Central memory CD8-positive, alpha-beta T cell (primary cell): ENCODE measurements at regions not wholly inside any gene's neighbourhood (a gene's known extent, or its start where the extent isn't known, plus 50 kb on each side); places are given as distances from the start of the nearest gene placed in this dataset.

Experiments used
- ATAC-seq: fragments of 150-1000 bp; cut with Tn5 transposase; replicated peaks from 2 replicates; pipeline ENCODE4 v1.10.0; 2022; ENCODE audit warnings: mild to moderate bottlenecking, moderate FRiP score, moderate number of reproducible peaks; ENCODE audit not compliant: poor library complexity, severe bottlenecking; ENCODE audit errors: extremely low read depth
- DNase-seq, 2 donors: peaks; one replicate each; pipeline ENCODE4 v3.0.0; 2021; ENCODE audit warnings: low spot score in 2 of 2
- H3K27ac Mint-ChIP-seq: one replicate; pipeline ENCODE4 v1.8.0; 2022; ENCODE audit warnings: low read depth, mild to moderate bottlenecking, moderate library complexity, mixed read lengths
- H3K27me3 Mint-ChIP-seq: one replicate; pipeline ENCODE4 v1.8.0; 2022; ENCODE audit warnings: mixed read lengths
- H3K36me3 Mint-ChIP-seq: one replicate; pipeline ENCODE4 v1.8.0; 2022; ENCODE audit warnings: mild to moderate bottlenecking, moderate library complexity, mixed read lengths; ENCODE audit not compliant: insufficient read depth
- H3K4me1 Mint-ChIP-seq: one replicate; pipeline ENCODE4 v1.8.0; 2022; ENCODE audit warnings: mixed read lengths
- H3K4me3 Mint-ChIP-seq: one replicate; pipeline ENCODE4 v1.8.0; 2022; ENCODE audit warnings: mild to moderate bottlenecking, moderate library complexity, mixed read lengths
- H3K9me3 Mint-ChIP-seq: one replicate; pipeline ENCODE4 v1.8.0; 2022; ENCODE audit warnings: mixed read lengths

DNA sequence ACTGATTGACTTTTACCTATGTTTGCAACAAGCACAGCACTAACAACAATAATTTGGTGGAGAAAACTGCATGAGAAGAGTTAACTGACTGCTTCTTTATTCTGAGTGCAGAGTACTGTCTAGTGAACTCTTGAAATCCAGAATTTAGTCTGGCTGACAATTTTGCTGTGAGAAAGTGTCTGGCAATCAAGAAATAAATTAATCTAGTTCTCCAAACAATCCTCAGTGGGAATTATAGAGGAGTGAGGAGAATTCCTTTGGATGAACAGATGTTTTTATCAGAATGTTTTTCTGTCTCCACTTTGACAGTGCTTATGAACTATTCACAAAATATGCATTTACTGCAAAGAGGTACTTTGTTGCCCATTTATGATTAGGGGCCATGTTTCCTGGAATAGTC is 694.9 kb upstream of the LRRN3 start:
- no peaks in the 10 kb centered on the region for H3K27me3 Mint-ChIP-seq
- H3K9me3 Mint-ChIP-seq, result no peaks in the 10 kb centered on the region
- H3K4me1 Mint-ChIP-seq, result no peaks in the 10 kb centered on the region
- ATAC-seq (no peak), DNase-seq (no peak)
- H3K27ac Mint-ChIP-seq, result no peak overlapping the region
- no peaks in the 10 kb centered on the region for H3K36me3 Mint-ChIP-seq
- H3K4me3 Mint-ChIP-seq, result no peak overlapping the region

DNA sequence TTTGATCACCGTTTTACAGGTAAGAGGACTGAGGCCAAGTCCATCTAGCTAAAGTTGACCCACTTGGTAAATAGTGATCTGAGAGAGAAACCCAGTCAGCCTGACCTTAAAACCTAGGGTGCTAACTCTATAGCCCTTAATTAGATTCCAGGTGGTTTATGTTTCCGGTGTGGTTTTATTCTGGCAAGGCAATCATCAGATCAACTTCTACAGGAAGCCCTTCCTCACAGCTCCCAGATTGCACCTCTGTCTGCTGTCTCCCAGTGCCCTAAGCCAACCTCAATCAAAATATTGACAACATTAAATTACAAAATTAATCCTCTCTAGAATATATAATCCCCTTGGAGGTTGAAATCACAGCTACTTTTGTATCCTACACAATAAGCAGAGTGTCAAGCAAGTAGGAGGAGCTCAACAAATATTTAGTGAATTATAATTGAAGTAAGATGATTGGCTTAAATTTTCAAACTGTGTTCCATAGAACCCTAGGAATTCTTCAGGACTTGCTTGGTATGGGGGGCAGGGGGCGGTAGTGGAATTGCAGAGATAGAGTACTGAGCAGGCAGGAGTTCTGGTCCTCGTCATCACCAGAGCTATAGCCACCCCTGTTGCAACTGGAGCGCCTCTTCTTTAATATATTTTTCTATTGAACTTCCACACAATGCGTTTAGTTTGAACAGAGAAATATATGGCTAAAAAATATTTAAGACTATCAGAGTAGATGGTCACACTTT is 692.8 kb upstream of the LRRN3 start:
- Mint-ChIP-seq H3K4me3 (no peak overlapping the region), H3K9me3 (no peaks in the 10 kb centered on the region), H3K36me3 (no peaks in the 10 kb centered on the region), H3K27ac (no peak overlapping the region), H3K4me1 (no peaks in the 10 kb centered on the region), H3K27me3 (no peaks in the 10 kb centered on the region)
- no peak for ATAC-seq
- DNase-seq, result no peak

DNA sequence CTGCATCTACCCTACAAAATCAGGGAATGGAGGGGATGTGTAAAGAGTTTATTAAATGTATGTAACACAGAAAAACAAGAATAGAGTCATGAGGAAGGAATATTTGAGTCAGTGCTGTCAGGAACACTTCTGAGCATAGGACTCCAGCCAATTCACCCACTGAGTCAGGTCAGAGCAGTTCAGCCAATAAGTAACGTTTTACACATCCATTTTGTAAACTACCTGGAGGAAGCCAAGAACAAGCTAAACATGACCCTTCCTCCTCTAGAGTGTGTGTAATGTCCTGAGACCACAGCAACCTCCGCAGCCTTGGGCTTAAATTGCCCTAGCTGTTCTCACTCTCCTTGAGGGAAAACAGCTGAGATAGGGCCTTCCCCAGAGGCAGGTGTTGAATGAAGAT is 691.5 kb upstream of the LRRN3 start:
- no peak for ATAC-seq
- H3K27me3 Mint-ChIP-seq, result no peaks in the 10 kb centered on the region
- H3K27ac Mint-ChIP-seq, result no peak overlapping the region
- H3K36me3 Mint-ChIP-seq, result no peaks in the 10 kb centered on the region
- H3K9me3 Mint-ChIP-seq, result no peaks in the 10 kb centered on the region
- no peak overlapping the region for H3K4me3 Mint-ChIP-seq
- H3K4me1 Mint-ChIP-seq, result no peaks in the 10 kb centered on the region
- DNase-seq, result no peak

DNA sequence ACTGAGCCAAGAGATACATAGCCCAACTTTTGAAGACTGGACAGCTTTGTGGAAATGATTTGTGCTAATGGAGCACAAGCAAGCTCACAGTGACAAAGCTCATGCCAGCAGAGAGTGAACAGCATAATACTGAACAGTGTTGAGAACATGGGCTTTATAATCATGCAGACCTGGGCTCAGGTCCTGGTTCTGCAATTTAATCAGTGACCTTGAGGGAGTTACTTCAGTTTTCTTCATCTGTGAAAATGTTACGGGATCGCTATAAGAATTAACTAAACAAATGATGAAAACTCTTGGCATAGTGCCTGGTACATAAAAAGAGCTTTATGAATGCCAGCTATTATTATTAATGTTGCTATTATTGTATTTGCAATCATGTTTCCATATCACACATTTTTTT is 690.5 kb upstream of the LRRN3 start:
- DNase-seq (no peak), ATAC-seq (no peak)
- no peak overlapping the region for H3K4me3 Mint-ChIP-seq
- no peaks in the 10 kb centered on the region for H3K36me3 Mint-ChIP-seq
- H3K27ac Mint-ChIP-seq, result no peak overlapping the region
- no peaks in the 10 kb centered on the region for H3K4me1 Mint-ChIP-seq
- no peaks in the 10 kb centered on the region for H3K27me3 Mint-ChIP-seq
- no peaks in the 10 kb centered on the region for H3K9me3 Mint-ChIP-seq

DNA sequence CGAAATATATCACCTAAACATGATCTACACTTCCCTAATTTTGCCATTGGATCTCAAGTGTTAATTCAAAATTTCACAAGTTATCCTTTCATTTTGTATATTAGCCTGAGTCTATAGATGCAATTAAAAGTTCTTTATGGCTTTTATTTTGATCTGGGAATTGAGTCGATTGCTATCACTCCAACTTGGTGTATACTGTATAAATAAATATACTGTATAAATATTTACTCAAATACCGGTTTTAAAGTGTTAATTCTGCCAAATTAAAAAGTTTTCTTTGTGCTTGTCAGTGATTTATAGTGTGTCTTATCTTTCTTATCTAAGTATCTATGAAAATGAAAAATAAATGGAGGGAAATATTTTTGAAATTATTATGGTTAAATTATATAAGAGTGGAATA is 683.7 kb upstream of the LRRN3 start:
- Mint-ChIP-seq H3K27me3 (no peaks in the 10 kb centered on the region), H3K9me3 (peaks cover 4% of the 10 kb centered on the region), H3K36me3 (no peaks in the 10 kb centered on the region), H3K4me3 (no peak overlapping the region), H3K4me1 (no peaks in the 10 kb centered on the region), H3K27ac (no peak overlapping the region)
- ATAC-seq, result no peak
- DNase-seq, result no peak

DNA sequence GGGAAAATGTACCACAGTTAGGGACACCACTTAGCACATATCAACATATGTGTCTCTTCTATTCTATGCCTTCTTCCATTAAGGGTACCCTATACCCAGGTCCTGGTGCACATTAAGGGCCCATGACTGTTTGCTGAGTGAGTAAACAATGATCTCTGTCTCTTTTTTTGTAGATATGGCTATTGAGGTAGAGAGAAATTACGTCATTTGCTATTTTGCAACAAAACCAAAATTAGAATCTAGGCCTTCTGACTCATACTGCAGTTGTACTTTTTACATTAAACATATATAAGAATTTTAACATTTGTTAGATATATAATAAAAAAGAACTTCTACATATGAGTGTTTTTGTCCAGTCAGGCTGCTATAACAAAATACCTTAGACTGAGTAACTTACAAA is 683.2 kb upstream of the LRRN3 start:
- Mint-ChIP-seq H3K27me3 (no peaks in the 10 kb centered on the region), H3K9me3 (peaks cover 4% of the 10 kb centered on the region), H3K27ac (no peak overlapping the region), H3K36me3 (no peaks in the 10 kb centered on the region), H3K4me1 (no peaks in the 10 kb centered on the region), H3K4me3 (no peak overlapping the region)
- ATAC-seq (no peak), DNase-seq (no peak)

DNA sequence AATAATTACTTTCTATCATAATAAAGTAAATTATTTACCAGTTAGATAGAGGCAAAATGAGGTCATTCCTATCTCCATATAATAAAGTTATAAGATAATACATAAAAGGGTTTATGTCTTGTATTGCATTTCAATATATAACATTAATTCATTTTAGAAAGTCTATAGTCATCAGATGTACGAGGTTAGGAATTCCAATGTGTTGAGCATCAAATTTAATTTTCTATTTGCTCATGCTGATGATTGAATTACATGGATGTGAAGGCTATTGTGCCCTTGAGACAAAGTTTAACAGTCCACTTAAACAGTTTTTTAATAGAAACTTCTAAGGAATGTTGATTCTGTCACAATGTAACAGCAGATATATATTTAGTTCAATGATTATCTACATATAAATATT is 678.3 kb upstream of the LRRN3 start:
- Mint-ChIP-seq H3K27me3 (no peaks in the 10 kb centered on the region), H3K27ac (no peak overlapping the region), H3K4me1 (no peaks in the 10 kb centered on the region), H3K9me3 (peaks cover 14% of the 10 kb centered on the region), H3K4me3 (no peak overlapping the region), H3K36me3 (no peaks in the 10 kb centered on the region)
- no peak for DNase-seq
- no peak for ATAC-seq

DNA sequence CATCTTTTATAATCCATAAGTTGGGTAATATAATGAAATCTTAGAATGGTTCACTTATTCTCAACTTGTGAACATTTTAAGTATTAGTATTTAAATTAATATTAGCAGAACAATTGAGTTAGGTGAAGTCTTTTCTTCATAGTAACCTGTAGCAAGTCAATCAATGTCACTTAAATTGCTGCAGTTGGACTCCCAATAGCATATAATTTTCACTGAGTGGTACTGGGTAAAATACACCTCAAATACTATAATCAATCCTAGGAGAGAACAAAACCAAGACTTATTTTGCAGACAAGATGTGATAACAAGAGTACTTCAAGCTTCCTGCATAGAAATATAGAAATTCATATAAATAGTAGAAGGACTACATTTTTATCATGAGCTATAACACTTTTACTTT is 677.9 kb upstream of the LRRN3 start:
- Mint-ChIP-seq H3K4me1 (no peaks in the 10 kb centered on the region), H3K27ac (no peak overlapping the region), H3K9me3 (peaks cover 14% of the 10 kb centered on the region), H3K36me3 (no peaks in the 10 kb centered on the region), H3K4me3 (no peak overlapping the region), H3K27me3 (no peaks in the 10 kb centered on the region)
- ATAC-seq (no peak), DNase-seq (no peak)

DNA sequence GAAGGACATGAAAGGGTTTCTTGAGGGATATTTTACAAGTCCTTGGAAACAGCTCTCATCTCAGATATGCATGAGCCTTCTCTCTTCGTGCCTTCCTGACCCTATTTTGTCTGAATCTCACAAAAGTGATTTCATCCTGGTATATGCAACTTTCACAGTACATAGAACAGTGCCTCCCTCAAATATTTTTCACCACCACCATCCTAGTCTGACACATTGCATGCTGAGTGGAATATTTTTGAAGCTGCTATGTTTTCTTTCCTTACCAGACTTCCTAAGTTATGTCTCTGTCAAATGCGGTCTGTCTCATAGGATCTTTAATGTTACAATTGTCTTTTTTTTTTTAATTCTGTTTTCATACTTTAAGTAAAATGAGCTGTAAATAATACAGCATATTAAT is 673.3 kb upstream of the LRRN3 start:
- Mint-ChIP-seq H3K4me3 (no peak overlapping the region), H3K27me3 (no peaks in the 10 kb centered on the region), H3K27ac (no peak overlapping the region), H3K36me3 (no peaks in the 10 kb centered on the region), H3K9me3 (peaks cover 14% of the 10 kb centered on the region), H3K4me1 (no peaks in the 10 kb centered on the region)
- ATAC-seq (no peak), DNase-seq (no peak)

DNA sequence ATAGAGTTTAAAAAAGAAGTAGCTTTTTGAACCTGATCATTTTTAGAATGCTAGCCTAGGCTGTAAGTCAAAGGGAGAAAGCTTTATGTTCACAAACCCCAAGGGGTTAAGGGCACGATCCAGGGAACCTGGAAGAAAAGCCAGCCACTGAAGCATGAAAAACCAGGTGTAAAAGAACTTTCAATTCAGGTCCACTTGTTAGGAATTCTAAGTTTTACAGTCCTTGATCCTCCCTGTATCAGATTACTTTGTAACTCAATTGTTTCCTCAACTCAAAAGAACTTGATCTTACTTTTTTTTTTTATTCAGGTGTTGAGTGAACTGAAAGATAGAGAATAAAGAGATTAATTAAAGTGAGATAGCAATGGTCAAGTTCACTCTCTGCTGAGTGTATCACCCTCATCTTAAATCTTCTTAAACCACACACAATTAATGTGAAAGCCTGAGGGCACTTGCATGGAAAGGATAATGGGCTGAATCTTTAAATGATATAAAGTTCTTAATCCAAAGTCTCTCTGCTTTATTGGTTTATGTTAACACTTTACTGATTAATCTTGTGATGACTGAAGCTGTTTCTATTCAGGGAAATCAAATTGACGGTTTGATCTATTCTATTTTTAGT is 672.2 kb upstream of the LRRN3 start:
- Mint-ChIP-seq H3K36me3 (no peaks in the 10 kb centered on the region), H3K27me3 (no peaks in the 10 kb centered on the region), H3K9me3 (peaks cover 20% of the 10 kb centered on the region), H3K4me3 (no peak overlapping the region), H3K27ac (no peak overlapping the region), H3K4me1 (no peaks in the 10 kb centered on the region)
- DNase-seq (no peak), ATAC-seq (no peak)

DNA sequence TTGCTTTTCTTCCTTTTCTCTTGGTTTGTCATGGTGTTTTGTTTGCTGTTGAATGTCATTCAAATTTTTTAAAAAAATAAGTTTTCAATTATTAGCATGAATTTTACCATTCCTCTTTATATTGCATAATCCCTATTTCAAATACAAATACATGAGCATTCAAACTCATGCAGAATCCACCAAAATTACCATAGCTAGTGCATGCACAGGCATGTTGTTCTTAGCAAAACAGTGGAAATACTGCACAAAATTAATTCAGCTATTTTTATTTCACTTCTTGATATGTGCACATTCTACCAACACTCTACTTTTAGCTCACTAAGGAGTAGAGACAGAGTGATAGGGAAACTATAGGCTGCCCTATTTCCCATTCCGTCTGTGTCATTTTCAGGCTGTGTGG is 670.1 kb upstream of the LRRN3 start:
- Mint-ChIP-seq H3K9me3 (peaks cover 27% of the 10 kb centered on the region), H3K36me3 (no peaks in the 10 kb centered on the region), H3K4me3 (no peak overlapping the region), H3K27me3 (no peaks in the 10 kb centered on the region), H3K27ac (no peak overlapping the region), H3K4me1 (no peaks in the 10 kb centered on the region)
- ATAC-seq (no peak), DNase-seq (no peak)

DNA sequence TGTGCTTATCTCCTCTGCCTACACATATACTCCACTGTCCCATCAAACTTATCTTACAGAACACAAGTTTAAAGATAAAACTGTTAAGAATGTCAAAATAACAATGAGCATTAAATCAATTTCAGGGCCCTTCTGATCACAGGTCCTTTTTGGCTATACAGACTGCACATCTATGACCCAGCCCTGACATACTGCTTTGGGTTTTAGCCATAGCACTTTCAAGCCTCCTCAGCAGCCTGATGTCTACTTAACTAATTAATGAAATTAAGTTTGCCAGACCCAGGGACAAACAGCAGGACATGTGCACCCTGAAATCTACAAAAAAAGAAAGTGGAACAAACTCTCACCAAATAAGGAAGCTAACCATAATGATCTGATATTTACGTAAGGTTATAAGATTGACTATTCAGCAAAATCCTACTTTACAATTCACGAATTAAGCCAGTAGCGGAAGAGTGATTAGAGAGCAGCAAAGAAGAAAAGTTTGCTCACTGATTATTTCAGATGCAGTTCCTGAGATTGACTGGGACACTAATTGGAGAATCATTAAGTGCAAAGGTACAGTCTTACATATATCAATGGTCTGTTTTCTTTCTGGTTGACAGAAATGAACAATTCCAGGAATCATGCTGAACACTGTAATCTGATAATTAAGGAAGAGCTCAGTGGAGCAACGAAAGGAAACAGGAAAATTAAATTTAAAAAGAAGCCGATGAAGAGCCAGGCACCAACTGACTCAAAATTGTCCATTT is 669.3 kb upstream of the LRRN3 start:
- DNase-seq (no peak), ATAC-seq (no peak)
- H3K4me3 Mint-ChIP-seq, result no peak overlapping the region
- H3K27ac Mint-ChIP-seq, result no peak overlapping the region
- no peaks in the 10 kb centered on the region for H3K4me1 Mint-ChIP-seq
- peaks cover 23% of the 10 kb centered on the region for H3K9me3 Mint-ChIP-seq
- H3K36me3 Mint-ChIP-seq, result no peaks in the 10 kb centered on the region
- no peaks in the 10 kb centered on the region for H3K27me3 Mint-ChIP-seq

DNA sequence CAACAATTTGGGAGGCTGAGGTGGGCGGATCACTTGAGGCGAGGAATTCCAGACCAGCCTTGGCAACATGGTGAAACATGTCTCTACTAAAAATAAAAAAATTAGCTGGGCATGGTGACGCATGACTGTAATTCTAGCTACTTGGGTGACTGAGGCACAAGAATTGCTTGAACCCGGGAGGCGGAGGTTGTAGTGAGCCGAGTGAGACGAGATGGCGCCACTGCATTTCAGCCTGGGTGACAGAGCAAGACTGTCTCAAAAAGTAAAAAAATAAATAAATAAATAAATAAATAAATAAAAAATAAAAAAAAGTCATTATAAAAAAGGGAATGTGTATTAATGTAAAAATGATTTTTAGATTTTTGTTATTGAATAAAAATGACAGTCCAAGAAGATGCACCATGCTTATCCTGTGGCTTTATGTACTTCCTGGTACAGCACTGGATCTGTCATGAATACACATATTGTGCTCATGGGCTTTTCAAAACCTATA is 658.8 kb upstream of the LRRN3 start:
- ATAC-seq (no peak), DNase-seq (no peak)
- Mint-ChIP-seq H3K27me3 (no peaks in the 10 kb centered on the region), H3K36me3 (no peaks in the 10 kb centered on the region), H3K9me3 (peaks cover 5% of the 10 kb centered on the region), H3K27ac (no peak overlapping the region), H3K4me1 (no peaks in the 10 kb centered on the region), H3K4me3 (no peak overlapping the region)
